ENCODE measurements at regions not wholly inside any gene's neighbourhood (a gene's known extent, or its start where the extent isn't known, plus 50 kb on each side); places are given as distances from the start of the nearest gene placed in this dataset.
"Not testable (repeated sequence)": the region's sequence is repeated elsewhere in the genome, so short reads cannot be mapped to it uniquely, and the experiment has no call there.

DNA sequence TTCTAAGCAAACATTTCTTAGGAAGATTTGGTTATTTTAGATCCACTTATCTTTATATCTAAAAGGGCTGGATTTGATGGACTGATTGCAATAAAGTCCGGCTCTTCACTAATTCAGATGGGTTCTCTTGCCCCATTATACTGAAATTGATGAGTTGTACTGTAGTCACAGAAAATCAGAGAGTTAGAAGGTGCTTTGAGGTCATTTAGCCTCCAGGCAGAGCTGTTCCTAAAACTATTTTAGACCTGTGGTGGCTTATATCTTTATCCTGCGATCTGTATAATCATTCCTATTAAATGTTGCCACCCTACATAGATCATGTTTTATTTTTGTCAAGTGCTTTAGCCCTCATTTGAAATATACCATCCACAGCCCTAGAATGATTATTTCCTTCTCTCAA, 61.3 kb upstream of the ATXN1 start:
- DNase-seq, result no peak

- DNase-seq, result no peak
Observed at GRCh38 chr6:16821834-16822264, 60.6 kb upstream of the ATXN1 start.

DNA sequence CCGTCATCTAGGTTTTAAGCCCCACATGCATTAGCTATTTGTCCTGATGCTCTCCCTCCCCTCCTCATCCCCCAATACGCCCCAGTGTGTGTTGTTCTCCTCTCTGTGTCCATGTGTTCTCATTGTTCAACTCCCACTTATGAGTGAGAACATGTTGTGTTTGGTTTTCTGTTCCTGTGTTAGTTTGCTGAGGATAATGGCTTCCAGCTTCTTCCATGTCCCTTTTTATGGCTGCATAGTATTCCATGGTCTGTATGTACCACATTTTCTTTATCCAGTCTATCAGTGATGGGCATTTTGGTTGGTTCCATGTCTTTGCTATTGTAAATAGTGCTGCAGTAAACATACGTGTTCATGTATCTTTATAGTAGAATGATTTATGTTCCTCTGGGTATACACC, 59.0 kb upstream of the ATXN1 start:
- not testable (repeated sequence) for DNase-seq

GRCh38 chr6:16819752-16820151, 58.5 kb upstream of the ATXN1 start:
- DNase-seq, result peak in 1 of 2 experiments; percentile 23

- DNase-seq, result no peak
Observed at GRCh38 chr6:16818992-16819626, 57.8 kb upstream of the ATXN1 start.

DNA sequence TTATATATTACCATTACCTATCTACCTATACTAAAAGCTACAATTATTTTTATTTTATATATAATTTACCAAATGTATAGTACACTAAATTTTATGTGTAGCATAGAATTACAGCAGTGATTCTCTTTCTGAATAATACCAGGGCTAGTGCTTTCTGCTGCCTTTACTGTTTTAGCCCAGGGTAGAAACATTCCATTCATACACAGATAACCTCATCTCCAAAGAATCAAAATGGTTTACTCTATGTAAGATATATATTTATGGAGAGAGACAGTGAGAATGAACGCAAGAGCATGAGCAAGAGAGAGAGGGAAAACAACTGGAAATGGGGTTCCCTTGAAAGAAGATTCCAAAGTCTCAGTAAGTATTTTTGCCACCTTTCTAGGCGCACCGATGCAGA, 56.3 kb upstream of the ATXN1 start:
- DNase-seq, result no peak

DNA sequence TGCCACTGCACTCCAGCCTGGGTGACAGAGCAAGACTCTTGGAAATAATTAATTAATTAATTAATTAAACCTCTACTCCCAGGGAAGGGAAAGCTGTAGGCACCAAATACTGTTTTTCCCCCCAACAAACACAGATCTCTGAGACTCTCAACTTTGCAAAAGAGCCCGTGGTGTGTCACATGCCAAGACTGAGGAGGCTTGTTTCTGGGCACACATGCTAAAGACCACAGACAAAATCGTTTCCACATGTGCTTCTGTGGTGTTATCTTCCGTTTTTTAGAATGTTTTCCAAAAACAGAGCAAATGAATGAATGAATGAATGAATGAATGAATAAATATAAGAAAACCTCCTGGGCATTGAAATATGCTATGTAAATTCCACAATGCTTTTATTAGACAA, 55.6 kb upstream of the ATXN1 start:
- DNase-seq, result no peak

GRCh38 chr6:16812993-16813392, 51.7 kb upstream of the ATXN1 start:
- no peak for DNase-seq

DNA sequence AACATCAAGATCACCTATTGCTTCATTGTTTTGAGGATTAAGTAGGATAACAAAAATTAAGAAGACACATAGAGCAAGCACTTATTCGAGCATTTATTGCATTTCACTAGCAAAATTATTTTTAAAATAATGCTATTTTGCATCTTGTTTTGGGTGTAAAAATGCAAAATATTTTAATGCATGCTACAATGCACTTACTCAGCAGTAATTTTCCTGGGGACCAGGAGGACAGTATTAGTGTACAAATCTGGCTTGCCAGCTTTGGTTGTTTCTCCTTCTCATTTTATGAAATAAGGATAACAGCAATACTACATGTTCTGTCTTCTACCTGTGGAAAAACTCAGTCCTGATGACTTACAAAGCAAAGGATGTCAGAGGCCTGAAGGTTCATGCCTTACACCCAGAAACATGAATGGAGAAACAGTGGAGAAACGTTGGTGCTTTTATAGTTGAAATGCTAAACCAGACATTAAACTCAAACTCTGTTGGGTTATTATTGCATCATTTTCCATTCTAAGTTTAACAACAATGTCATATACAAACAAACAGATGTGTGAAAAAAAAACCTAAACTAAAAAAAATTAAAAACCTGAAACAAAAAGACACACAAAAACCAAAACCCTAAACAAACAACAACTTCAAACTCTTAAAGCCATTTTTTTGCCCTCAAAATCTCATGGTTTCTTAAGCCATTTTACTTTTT, 50.2 kb upstream of the ATXN1 start:
- DNase-seq, result no peak
